Stomach (tissue), 8 donors: ENCODE measurements at regions not wholly inside any gene's neighbourhood (a gene's known extent, or its start where the extent isn't known, plus 50 kb on each side); places are given as distances from the start of the nearest gene placed in this dataset.

Source experiments
- DNase-seq, 2 donors: peaks; one replicate each; pipeline versions ENCODE4 v3.0.0 to v3.0.0-alpha.2; 2013 to 2019
- H3K27ac ChIP-seq, 5 donors: fragments of 200-600 bp in 4 of 5; sonication (generic) in 4 of 5; one replicate each; pipeline ENCODE4 v1.5.1; 2013 to 2019; ENCODE audit warnings: mild to moderate bottlenecking in 1 of 5, moderate library complexity in 1 of 5
- H3K27me3 ChIP-seq, 3 donors: fragments of 200-600 bp; sonication (generic); one replicate each; pipeline ENCODE4 v1.5.1; 2017 to 2019; ENCODE audit warnings: mixed run types in 1 of 3
- H3K36me3 ChIP-seq, 4 donors: fragments of 200-600 bp; sonication (generic); 1 replicate in 3 of 4; 2 replicates in 1 of 4; pipeline ENCODE4 v1.5.1; 2016 to 2019
- H3K4me1 ChIP-seq, 4 donors: fragments of 200-600 bp; sonication (generic); one replicate each; pipeline ENCODE4 v1.5.1; 2016 to 2019
- H3K4me3 ChIP-seq, 4 donors: fragments of 200-600 bp; sonication (generic) in 3 of 4; one replicate each; pipeline ENCODE4 v1.5.1; 2016 to 2019; ENCODE audit warnings: mild to moderate bottlenecking in 1 of 4
- H3K9me3 ChIP-seq, 4 donors: fragments of 200-600 bp; sonication (generic); one replicate each; pipeline ENCODE4 v1.5.1; 2016 to 2019
- CTCF ChIP-seq, 7 experiments: fragments of 450-650 bp in 4 of 7; fragments of 200-600 bp in 3 of 7; sonication (generic) in 3 of 7; IDR thresholded peaks; one replicate each; pipeline ENCODE4 v1.5.1; 2016 to 2019; ENCODE audit warnings: antibody characterized with exemption in 7 of 7, control low read depth in 2 of 7, mild to moderate bottlenecking in 1 of 7
- EP300 ChIP-seq: sonication (generic); formaldehyde crosslinking; IDR thresholded peaks from one replicate; pipeline ENCODE4 v1.6.1; 2017; ENCODE audit warnings: antibody characterized with exemption
- POLR2A ChIP-seq, 4 donors: fragments of 450-650 bp; IDR thresholded peaks; one replicate each; pipeline ENCODE4 v1.6.1; 2016; ENCODE audit warnings: antibody characterized with exemption in 4 of 4, control low read depth in 2 of 4, mild to moderate bottlenecking in 1 of 4, moderate library complexity in 1 of 4
- POLR2AphosphoS5 ChIP-seq, 3 donors: sonication (generic); formaldehyde crosslinking; IDR thresholded peaks; one replicate each; pipeline ENCODE4 v1.6.1; 2016; ENCODE audit warnings: antibody characterized with exemption in 3 of 3
- WGBS, 5 donors: extraction: QIAGEN DNeasy Blood & Tissue Kit in 3 of 5; methylation state at CpG; one replicate each; pipeline versions ENCODE4 v1.1.5 to v1.1.7; 2013 to 2018; 5-methylcytosine and 5-hydroxymethylcytosine counted together
- intact Hi-C: fragments of 100-400 bp; cut with DNase I; formaldehyde crosslinking; loops from one replicate; pipeline ENCODE4 v1.15.1; 2023; ENCODE audit warnings: low total_unique reads
- donor health status: healthy with polysubstance abuse.
- donor health status: Bipolar disorder and iron deficiency.
- donor health status: healthy.

GRCh38 chr1:212507369-212507768 is 74.6 kb downstream of the NENF start:
- no peak for DNase-seq
- Histone ChIP-seq H3K4me3 (no peak overlapping the region), H3K27me3 (peaks cover 0 to 13% (median 6%) of the 10 kb centered on the region in 3 donors), H3K27ac (no peak overlapping the region), H3K4me1 (no peaks in the 10 kb centered on the region), H3K36me3 (no peaks in the 10 kb centered on the region), H3K9me3 (no peaks in the 10 kb centered on the region)
- TF ChIP-seq EP300 (no peak), CTCF (IDR thresholded peaks at IDR 0.05) (no peak)
- intact Hi-C loops, result no loop called here
- WGBS, 5 donors, result 66 to 93% (median 72%) methylated on average over 7 of the region's 7 CpGs

GRCh38 chr1:212512816-212513559 is 80.3 kb downstream of the NENF start:
- Histone ChIP-seq H3K4me3 (no peak overlapping the region), H3K9me3 (no peaks in the 10 kb centered on the region), H3K27ac (no peak overlapping the region), H3K4me1 (peaks cover 8 to 20% (median 12%) of the 10 kb centered on the region in 4 donors), H3K27me3 (peaks cover 0 to 59% (median 30%) of the 10 kb centered on the region in 3 donors), H3K36me3 (no peaks in the 10 kb centered on the region)
- intact Hi-C loops, result no loop called here
- 55 to 87% (median 79%) methylated on average over 5 of the region's 5 CpGs for WGBS, 5 donors
- TF ChIP-seq CTCF (IDR thresholded peaks at IDR 0.05), result no peak
- DNase-seq, result no peak

- intact Hi-C loops, result no loop called here
- WGBS, 5 donors, result 80 to 89% (median 83%) methylated on average over 10 to 11 of the region's 11 CpGs
- no peak overlapping the region for H3K4me3 ChIP-seq
- peaks cover 0 to 59% (median 30%) of the 10 kb centered on the region in 3 donors for H3K27me3 ChIP-seq
- H3K4me1 ChIP-seq, result peaks cover 8 to 22% (median 14%) of the 10 kb centered on the region in 4 donors
- DNase-seq, result no peak
- no peaks in the 10 kb centered on the region for H3K36me3 ChIP-seq
- H3K9me3 ChIP-seq, result no peaks in the 10 kb centered on the region
- TF ChIP-seq CTCF (IDR thresholded peaks at IDR 0.05) (no peak), POLR2A (IDR thresholded peaks at IDR 0.05) (no peak)
- H3K27ac ChIP-seq, result no peak overlapping the region
Measured at GRCh38 chr1:212513586-212513985, 80.9 kb downstream of the NENF start.

- Histone ChIP-seq H3K27me3 (peaks cover 0 to 59% (median 30%) of the 10 kb centered on the region in 3 donors), H3K27ac (no peak overlapping the region), H3K36me3 (no peaks in the 10 kb centered on the region), H3K4me3 (peak overlapping the region; percentile 25 to 36 (median 32)), H3K4me1 (peaks cover 8 to 22% (median 16%) of the 10 kb centered on the region in 4 donors), H3K9me3 (no peaks in the 10 kb centered on the region)
- intact Hi-C loops, result no loop called here
- 33 to 60% (median 41%) methylated on average over 11 to 25 of the region's 25 CpGs for WGBS, 5 donors
- TF ChIP-seq POLR2AphosphoS5 (IDR thresholded peaks at IDR 0.05), result peak in 1 of 3 donors; percentile 15
- TF ChIP-seq EP300, result no peak
- TF ChIP-seq CTCF (IDR thresholded peaks at IDR 0.05), result no peak
- peak in 1 of 2 donors; percentile 87 for DNase-seq
Measured at GRCh38 chr1:212514056-212514614, 81.4 kb downstream of the NENF start.
